AG10803 (cell line): ENCODE measurements at regions not wholly inside any gene's neighbourhood (a gene's known extent, or its start where the extent isn't known, plus 50 kb on each side); places are given as distances from the start of the nearest gene placed in this dataset.
A peak's percentile ranks its signal among the peaks of the same experiment; 100 is the strongest.

ENCODE experiments used
- DNase-seq: peaks from one replicate; pipeline ENCODE4 v3.0.0; 2010; ENCODE audit warnings: low read depth
- H3K4me3 ChIP-seq: 2 replicates; pipeline ENCODE4 v1.5.1; 2011; ENCODE audit warnings: mild to moderate bottlenecking, low read length, control low read depth
- TF ChIP-seq, protein P1 (sequence below): conservative IDR thresholded peaks from 2 replicates; pipeline ENCODE4 v1.5.1; 2011; ENCODE audit warnings: mild to moderate bottlenecking, low read length, control low read depth, inconsistent platforms

GRCh38 chr3:13935494-13936094, 55.7 kb upstream of the WNT7A start:
- no peak for DNase-seq
- TF ChIP-seq, protein P1, sequence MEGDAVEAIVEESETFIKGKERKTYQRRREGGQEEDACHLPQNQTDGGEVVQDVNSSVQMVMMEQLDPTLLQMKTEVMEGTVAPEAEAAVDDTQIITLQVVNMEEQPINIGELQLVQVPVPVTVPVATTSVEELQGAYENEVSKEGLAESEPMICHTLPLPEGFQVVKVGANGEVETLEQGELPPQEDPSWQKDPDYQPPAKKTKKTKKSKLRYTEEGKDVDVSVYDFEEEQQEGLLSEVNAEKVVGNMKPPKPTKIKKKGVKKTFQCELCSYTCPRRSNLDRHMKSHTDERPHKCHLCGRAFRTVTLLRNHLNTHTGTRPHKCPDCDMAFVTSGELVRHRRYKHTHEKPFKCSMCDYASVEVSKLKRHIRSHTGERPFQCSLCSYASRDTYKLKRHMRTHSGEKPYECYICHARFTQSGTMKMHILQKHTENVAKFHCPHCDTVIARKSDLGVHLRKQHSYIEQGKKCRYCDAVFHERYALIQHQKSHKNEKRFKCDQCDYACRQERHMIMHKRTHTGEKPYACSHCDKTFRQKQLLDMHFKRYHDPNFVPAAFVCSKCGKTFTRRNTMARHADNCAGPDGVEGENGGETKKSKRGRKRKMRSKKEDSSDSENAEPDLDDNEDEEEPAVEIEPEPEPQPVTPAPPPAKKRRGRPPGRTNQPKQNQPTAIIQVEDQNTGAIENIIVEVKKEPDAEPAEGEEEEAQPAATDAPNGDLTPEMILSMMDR = no peak
- no peak overlapping the region for H3K4me3 ChIP-seq

- no peak for DNase-seq
- no peak overlapping the region for H3K4me3 ChIP-seq
- TF ChIP-seq, protein P1 = no peak
Observed at GRCh38 chr3:13934813-13935212, 54.9 kb upstream of the WNT7A start.

DNA sequence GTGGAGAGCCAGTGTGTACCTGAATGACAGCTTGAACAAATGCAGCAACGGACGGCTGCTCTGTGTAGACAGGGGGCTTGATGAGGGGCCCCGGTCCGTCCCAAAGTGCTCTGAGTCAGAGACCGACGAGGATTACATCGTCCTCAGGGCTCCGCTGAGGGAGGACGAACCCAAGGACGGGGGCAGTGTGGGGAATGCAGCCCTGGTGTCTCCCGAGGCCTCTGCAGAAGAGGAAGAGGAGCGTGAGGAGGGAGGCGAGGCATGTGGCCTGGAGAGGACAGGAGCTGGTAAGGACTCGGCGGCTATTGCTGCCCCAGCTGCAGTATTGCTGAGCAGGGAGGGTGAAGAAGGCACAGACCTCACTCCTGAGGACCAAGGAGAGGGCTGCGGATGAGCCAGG, 54.4 kb upstream of the WNT7A start:
- no peak overlapping the region for H3K4me3 ChIP-seq
- DNase-seq = no peak
- TF ChIP-seq, protein P1 = no peak

DNA sequence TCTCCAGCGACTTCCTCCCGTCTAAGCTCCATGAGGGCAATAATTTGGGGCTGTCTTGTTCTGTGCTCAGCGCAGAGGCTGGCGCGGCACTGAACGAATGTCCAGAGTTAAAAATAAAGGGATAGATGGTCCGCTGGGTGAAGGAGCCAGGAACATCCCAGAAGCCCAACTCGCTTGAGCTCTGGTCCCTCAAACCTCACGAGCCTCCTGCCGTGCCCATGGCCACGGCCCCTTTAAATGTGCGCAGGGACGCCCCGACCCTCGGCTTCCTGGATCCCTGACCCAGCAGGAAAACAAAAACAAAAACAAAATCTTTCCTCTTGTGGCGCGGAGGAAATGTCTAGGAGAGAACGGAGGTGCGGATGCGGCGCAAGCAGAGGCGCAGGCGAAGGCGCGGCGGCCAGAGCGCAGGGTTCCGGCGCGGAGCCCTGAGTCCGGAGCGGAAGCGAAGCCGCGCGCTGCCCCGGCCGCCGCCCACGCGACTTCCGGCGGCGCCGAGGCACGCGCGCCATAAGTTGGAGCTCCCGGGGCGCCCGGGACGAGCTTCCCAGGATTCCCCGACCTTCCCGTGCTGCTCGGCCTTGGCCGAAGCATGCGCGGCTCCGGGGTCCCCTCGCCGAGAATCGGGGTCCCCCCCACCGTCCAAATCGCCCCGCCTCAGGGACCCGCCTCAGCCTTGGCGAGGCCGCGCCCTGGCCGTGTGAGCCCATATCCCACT, 52.9 kb upstream of the WNT7A start:
- peak overlapping the region; percentile 43 for H3K4me3 ChIP-seq
- TF ChIP-seq, protein P1 = no peak
- DNase-seq = no peak

DNA sequence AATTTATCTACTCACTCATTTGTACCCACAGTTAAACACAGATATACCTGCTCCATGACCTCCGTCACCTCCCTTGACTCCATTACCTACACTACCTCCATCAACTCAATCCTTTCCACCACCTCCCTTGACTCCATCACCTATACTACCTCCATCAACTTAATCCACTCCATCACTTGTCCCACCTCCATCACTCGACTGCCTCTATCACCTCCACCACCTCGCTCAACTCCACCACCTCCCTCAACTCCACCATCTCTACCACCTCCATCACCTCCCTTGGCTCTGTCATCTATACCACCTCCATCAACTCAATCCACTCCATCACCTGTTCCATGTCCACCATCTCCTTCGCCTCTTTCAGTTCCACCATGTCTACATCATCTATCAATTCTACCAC, 51.3 kb upstream of the WNT7A start:
- TF ChIP-seq, protein P1 = no peak
- no peak for DNase-seq
- H3K4me3 ChIP-seq = no peak overlapping the region
